ENCODE measurements at regions not wholly inside any gene's neighbourhood (a gene's known extent, or its start where the extent isn't known, plus 50 kb on each side); places are given as distances from the start of the nearest gene placed in this dataset.

- no peak for DNase-seq
- H3K27ac Mint-ChIP-seq, result no peak overlapping the region
- H3K36me3 Mint-ChIP-seq (ENCODE audit: low read depth), result no peaks in the 10 kb centered on the region
- peaks cover 26% of the 10 kb centered on the region for H3K4me1 Mint-ChIP-seq
- H3K27me3 Mint-ChIP-seq, result peaks cover 17% of the 10 kb centered on the region
- H3K4me3 Mint-ChIP-seq, result no peak overlapping the region
- POLR2A ChIA-PET, result no interaction called here
- CTCF ChIA-PET, result no interaction called here
- H3K9me3 Mint-ChIP-seq, result peaks cover 5% of the 10 kb centered on the region
Observed at GRCh38 chr1:30196872-30197638, 526.3 kb downstream of the MATN1 start.

- peaks cover 17% of the 10 kb centered on the region for H3K27me3 Mint-ChIP-seq
- H3K36me3 Mint-ChIP-seq (ENCODE audit: low read depth), result no peaks in the 10 kb centered on the region
- peaks cover 5% of the 10 kb centered on the region for H3K9me3 Mint-ChIP-seq
- H3K4me1 Mint-ChIP-seq, result peaks cover 31% of the 10 kb centered on the region
- CTCF ChIA-PET, result no interaction called here
- no peak overlapping the region for H3K4me3 Mint-ChIP-seq
- H3K27ac Mint-ChIP-seq, result no peak overlapping the region
- POLR2A ChIA-PET, result no interaction called here
- DNase-seq, result no peak
Observed at GRCh38 chr1:30196457-30196856, 526.9 kb downstream of the MATN1 start.

- H3K4me1 Mint-ChIP-seq, result peaks cover 40% of the 10 kb centered on the region
- no peak overlapping the region for H3K4me3 Mint-ChIP-seq
- no peak for DNase-seq
- peaks cover 5% of the 10 kb centered on the region for H3K9me3 Mint-ChIP-seq
- ChIA-PET CTCF (no interaction called here), POLR2A (no interaction called here)
- H3K36me3 Mint-ChIP-seq (ENCODE audit: low read depth), result no peaks in the 10 kb centered on the region
- no peak overlapping the region for H3K27ac Mint-ChIP-seq
- H3K27me3 Mint-ChIP-seq, result peaks cover 17% of the 10 kb centered on the region
Observed at GRCh38 chr1:30195424-30196134, 527.8 kb downstream of the MATN1 start.

- H3K9me3 Mint-ChIP-seq, result no peaks in the 10 kb centered on the region
- POLR2A ChIA-PET, result no interaction called here
- DNase-seq, result no peak
- no peak overlapping the region for H3K27ac Mint-ChIP-seq
- H3K27me3 Mint-ChIP-seq, result peaks cover 15% of the 10 kb centered on the region
- H3K36me3 Mint-ChIP-seq (ENCODE audit: low read depth), result no peaks in the 10 kb centered on the region
- CTCF ChIA-PET, result no interaction called here
- H3K4me1 Mint-ChIP-seq, result peaks cover 47% of the 10 kb centered on the region
- no peak overlapping the region for H3K4me3 Mint-ChIP-seq
Observed at GRCh38 chr1:30194741-30195423, 528.5 kb downstream of the MATN1 start.

- Mint-ChIP-seq H3K36me3 (ENCODE audit: low read depth) (no peaks in the 10 kb centered on the region), H3K27me3 (peaks cover 15% of the 10 kb centered on the region), H3K27ac (no peak overlapping the region), H3K4me3 (no peak overlapping the region), H3K9me3 (no peaks in the 10 kb centered on the region), H3K4me1 (peaks cover 54% of the 10 kb centered on the region)
- CTCF ChIA-PET, result no interaction called here
- POLR2A ChIA-PET, result no interaction called here
- DNase-seq, result no peak
Observed at GRCh38 chr1:30194046-30194619, 529.3 kb downstream of the MATN1 start.

GRCh38 chr1:30192969-30193630 lies 530.3 kb downstream of the MATN1 start:
- H3K27ac Mint-ChIP-seq, result no peak overlapping the region
- no peak overlapping the region for H3K4me3 Mint-ChIP-seq
- POLR2A ChIA-PET, result no interaction called here
- H3K36me3 Mint-ChIP-seq (ENCODE audit: low read depth), result no peaks in the 10 kb centered on the region
- peaks cover 13% of the 10 kb centered on the region for H3K27me3 Mint-ChIP-seq
- CTCF ChIA-PET, result no interaction called here
- DNase-seq, result no peak
- peaks cover 55% of the 10 kb centered on the region for H3K4me1 Mint-ChIP-seq
- H3K9me3 Mint-ChIP-seq, result no peaks in the 10 kb centered on the region

- CTCF ChIA-PET, result interaction anchor here (0.8 to 2.6 kb wide), 5 partner anchors 9 to 189 kb away, joined by 3 to 11 read pairs (median 3); no protein-coding TSS in a partner anchor
Observed at GRCh38 chr1:30191154-30191702, 532.2 kb downstream of the MATN1 start.

GRCh38 chr1:30190511-30191153 lies 532.8 kb downstream of the MATN1 start:
- Mint-ChIP-seq H3K27ac (peak overlapping the region; percentile 82), H3K4me1 (peaks cover 46% of the 10 kb centered on the region), H3K36me3 (ENCODE audit: low read depth) (no peaks in the 10 kb centered on the region), H3K9me3 (no peaks in the 10 kb centered on the region), H3K4me3 (no peak overlapping the region), H3K27me3 (peaks cover under 1% of the 10 kb centered on the region)
- DNase-seq, result no peak
- ChIA-PET CTCF (interaction anchor here (1.1 to 2.6 kb wide), 4 partner anchors 8 to 190 kb away, joined by 3 to 11 read pairs (median 5); no protein-coding TSS in a partner anchor), POLR2A (interaction anchor here (1.1 to 1.3 kb wide), 2 partner anchors 26 to 1017 kb away, joined by 3 read pairs; no protein-coding TSS in a partner anchor)

More at GRCh38 chr1:30191154-30191702, 532.2 kb downstream of the MATN1 start:
- Mint-ChIP-seq H3K4me3 (no peak overlapping the region), H3K4me1 (peaks cover 46% of the 10 kb centered on the region), H3K36me3 (ENCODE audit: low read depth) (no peaks in the 10 kb centered on the region), H3K27ac (peak overlapping the region; percentile 82), H3K27me3 (peaks cover 1% of the 10 kb centered on the region), H3K9me3 (no peaks in the 10 kb centered on the region)
- peak; percentile 80 for DNase-seq
- POLR2A ChIA-PET, result interaction anchor here (1.3 kb wide), 1 partner anchor 1017 kb away, joined by 3 read pairs; no protein-coding TSS in a partner anchor

- ChIA-PET POLR2A (interaction anchor here (1.1 kb wide), 1 partner anchor 26 kb away, joined by 3 read pairs; no protein-coding TSS in a partner anchor), CTCF (interaction anchor here (1.1 to 2.6 kb wide), 3 partner anchors 23 to 191 kb away, joined by 3 to 11 read pairs (median 7); no protein-coding TSS in a partner anchor)
- H3K27me3 Mint-ChIP-seq, result no peaks in the 10 kb centered on the region
- H3K27ac Mint-ChIP-seq, result peak overlapping the region; percentile 82
- H3K36me3 Mint-ChIP-seq (ENCODE audit: low read depth), result no peaks in the 10 kb centered on the region
- H3K4me1 Mint-ChIP-seq, result peaks cover 45% of the 10 kb centered on the region
- no peak for DNase-seq
- no peak overlapping the region for H3K4me3 Mint-ChIP-seq
- H3K9me3 Mint-ChIP-seq, result no peaks in the 10 kb centered on the region
Observed at GRCh38 chr1:30189818-30190500, 533.4 kb downstream of the MATN1 start.

- no peak overlapping the region for H3K4me3 Mint-ChIP-seq
- H3K9me3 Mint-ChIP-seq, result no peaks in the 10 kb centered on the region
- no peak for DNase-seq
- POLR2A ChIA-PET, result no interaction called here
- no peaks in the 10 kb centered on the region for H3K36me3 Mint-ChIP-seq (ENCODE audit: low read depth)
- H3K27me3 Mint-ChIP-seq, result no peaks in the 10 kb centered on the region
- H3K4me1 Mint-ChIP-seq, result peaks cover 45% of the 10 kb centered on the region
- H3K27ac Mint-ChIP-seq, result no peak overlapping the region
- CTCF ChIA-PET, result no interaction called here
Observed at GRCh38 chr1:30188999-30189398, 534.4 kb downstream of the MATN1 start.

- no peaks in the 10 kb centered on the region for H3K27me3 Mint-ChIP-seq
- CTCF ChIA-PET, result no interaction called here
- no peak overlapping the region for H3K4me3 Mint-ChIP-seq
- H3K4me1 Mint-ChIP-seq, result peaks cover 41% of the 10 kb centered on the region
- no peaks in the 10 kb centered on the region for H3K9me3 Mint-ChIP-seq
- POLR2A ChIA-PET, result no interaction called here
- no peak for DNase-seq
- H3K27ac Mint-ChIP-seq, result no peak overlapping the region
- H3K36me3 Mint-ChIP-seq (ENCODE audit: low read depth), result no peaks in the 10 kb centered on the region
Observed at GRCh38 chr1:30188329-30188728, 535.1 kb downstream of the MATN1 start.
